Brain microvascular endothelial cell (primary cell): ENCODE measurements at regions not wholly inside any gene's neighbourhood (a gene's known extent, or its start where the extent isn't known, plus 50 kb on each side); places are given as distances from the start of the nearest gene placed in this dataset.

Experiments
- DNase-seq: peaks from one replicate; pipeline ENCODE4 v3.0.0-alpha.2; 2020
- H3K27ac ChIP-seq: fragments of 250-450 bp; sonication (Bioruptor Pico); 2 replicates; pipeline ENCODE4 v1.5.1; 2020; ENCODE audit warnings: mild to moderate bottlenecking, moderate library complexity
- H3K27me3 ChIP-seq: fragments of 250-450 bp; sonication (Bioruptor Pico); replicated peaks from 2 replicates; pipeline ENCODE4 v1.5.1; 2020; ENCODE audit warnings: mild to moderate bottlenecking
- H3K36me3 ChIP-seq: fragments of 250-450 bp; sonication (Bioruptor Pico); replicated peaks from 2 replicates; pipeline ENCODE4 v1.5.1; 2020; ENCODE audit warnings: mild to moderate bottlenecking
- H3K4me3 ChIP-seq: 2 replicates; pipeline ENCODE4 v1.5.1; 2011; ENCODE audit warnings: low read depth, mild to moderate bottlenecking, control low read depth, low read length, moderate library complexity
- in situ Hi-C: cut with HindIII; loops from 2 replicates; pipeline ENCODE4 v1.10.0; 2017; ENCODE audit warnings: low sequenced_read_pairs, low pct_ligation_motif_present
- TF ChIP-seq, protein P1 (sequence below): IDR thresholded peaks from 2 replicates; pipeline ENCODE4 v1.5.1; 2011; ENCODE audit warnings: low read depth, mild to moderate bottlenecking, moderate library complexity, low read length, control low read depth, inconsistent platforms; ENCODE audit errors: missing control alignments

GRCh38 chr17:64767269-64767997 is 105.3 kb upstream of the SMURF2 start:
- H3K27ac ChIP-seq = no peak overlapping the region
- in situ Hi-C loops = no loop called here
- H3K36me3 ChIP-seq = no peaks in the 10 kb centered on the region

GRCh38 chr17:64765191-64765889 is 103.2 kb upstream of the SMURF2 start:
- in situ Hi-C loops = no loop called here
- H3K27me3 ChIP-seq = no peaks in the 10 kb centered on the region
- TF ChIP-seq, protein P1, sequence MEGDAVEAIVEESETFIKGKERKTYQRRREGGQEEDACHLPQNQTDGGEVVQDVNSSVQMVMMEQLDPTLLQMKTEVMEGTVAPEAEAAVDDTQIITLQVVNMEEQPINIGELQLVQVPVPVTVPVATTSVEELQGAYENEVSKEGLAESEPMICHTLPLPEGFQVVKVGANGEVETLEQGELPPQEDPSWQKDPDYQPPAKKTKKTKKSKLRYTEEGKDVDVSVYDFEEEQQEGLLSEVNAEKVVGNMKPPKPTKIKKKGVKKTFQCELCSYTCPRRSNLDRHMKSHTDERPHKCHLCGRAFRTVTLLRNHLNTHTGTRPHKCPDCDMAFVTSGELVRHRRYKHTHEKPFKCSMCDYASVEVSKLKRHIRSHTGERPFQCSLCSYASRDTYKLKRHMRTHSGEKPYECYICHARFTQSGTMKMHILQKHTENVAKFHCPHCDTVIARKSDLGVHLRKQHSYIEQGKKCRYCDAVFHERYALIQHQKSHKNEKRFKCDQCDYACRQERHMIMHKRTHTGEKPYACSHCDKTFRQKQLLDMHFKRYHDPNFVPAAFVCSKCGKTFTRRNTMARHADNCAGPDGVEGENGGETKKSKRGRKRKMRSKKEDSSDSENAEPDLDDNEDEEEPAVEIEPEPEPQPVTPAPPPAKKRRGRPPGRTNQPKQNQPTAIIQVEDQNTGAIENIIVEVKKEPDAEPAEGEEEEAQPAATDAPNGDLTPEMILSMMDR = no peak
- DNase-seq = no peak
- no peak overlapping the region for H3K4me3 ChIP-seq
- no peaks in the 10 kb centered on the region for H3K36me3 ChIP-seq
- H3K27ac ChIP-seq = no peak overlapping the region

More at GRCh38 chr17:64767269-64767997, 105.3 kb upstream of the SMURF2 start:
- TF ChIP-seq, protein P1 = no peak
- Histone ChIP-seq H3K27me3 (no peaks in the 10 kb centered on the region), H3K4me3 (no peak overlapping the region)
- no peak for DNase-seq

GRCh38 chr17:64750891-64751677 is 89.0 kb upstream of the SMURF2 start:
- Histone ChIP-seq H3K4me3 (no peak overlapping the region), H3K36me3 (no peaks in the 10 kb centered on the region)
- in situ Hi-C loops = no loop called here

DNA sequence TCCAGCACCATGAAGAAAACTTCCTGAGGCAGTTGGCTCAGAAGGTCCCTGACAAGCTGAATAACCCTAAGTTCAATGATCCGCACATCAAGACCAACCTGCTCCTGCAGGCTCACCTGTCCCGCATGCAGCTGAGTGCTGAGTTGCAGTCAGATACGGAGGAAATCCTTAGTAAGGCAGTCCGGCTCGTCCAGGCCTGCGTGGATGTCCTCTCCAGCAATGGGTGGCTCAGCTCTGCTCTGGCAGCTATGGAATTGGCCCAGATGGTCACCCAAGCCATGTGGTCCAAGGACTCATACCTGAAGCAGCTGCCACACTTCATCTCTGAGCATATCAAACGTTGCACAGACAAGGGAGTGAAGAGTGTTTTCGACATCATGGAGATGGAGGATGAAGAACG is 88.4 kb upstream of the SMURF2 start:
- DNase-seq = no peak
- Histone ChIP-seq H3K36me3 (no peaks in the 10 kb centered on the region), H3K27me3 (no peaks in the 10 kb centered on the region), H3K4me3 (no peak overlapping the region), H3K27ac (no peak overlapping the region)
- in situ Hi-C loops = no loop called here
- TF ChIP-seq, protein P1 = no peak

More at GRCh38 chr17:64750891-64751677, 89.0 kb upstream of the SMURF2 start:
- H3K27ac ChIP-seq = no peak overlapping the region
- no peaks in the 10 kb centered on the region for H3K27me3 ChIP-seq
- DNase-seq = no peak
- TF ChIP-seq, protein P1 = no peak

DNA sequence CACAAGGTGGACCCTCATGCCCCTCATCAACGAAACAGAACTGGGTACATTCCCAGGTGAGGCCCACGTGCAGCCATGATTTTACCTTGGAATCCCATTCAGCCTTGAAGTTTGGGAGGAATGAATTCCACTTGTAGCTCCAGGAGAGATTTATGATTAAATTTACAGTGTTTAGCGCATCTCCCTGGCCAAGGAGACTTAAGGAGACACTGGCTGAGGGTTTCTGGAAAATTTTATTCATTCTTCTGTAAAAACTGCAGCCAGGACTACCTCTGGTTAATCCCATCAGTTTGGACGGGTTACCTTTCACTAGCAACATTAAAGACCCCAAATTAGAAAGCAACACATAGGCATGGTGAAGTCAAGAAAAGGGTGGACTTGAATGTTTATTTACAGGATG is 87.2 kb upstream of the SMURF2 start:
- in situ Hi-C loops = no loop called here
- DNase-seq = no peak
- H3K27ac ChIP-seq = no peak overlapping the region
- no peak overlapping the region for H3K4me3 ChIP-seq
- no peaks in the 10 kb centered on the region for H3K27me3 ChIP-seq
- TF ChIP-seq, protein P1 = no peak
- no peaks in the 10 kb centered on the region for H3K36me3 ChIP-seq
